Thyroid gland (tissue), 4 donors: ENCODE measurements at regions not wholly inside any gene's neighbourhood (a gene's known extent, or its start where the extent isn't known, plus 50 kb on each side); places are given as distances from the start of the nearest gene placed in this dataset.

Experiments
- DNase-seq, 2 donors: peaks; one replicate each; pipeline ENCODE4 v3.0.0-alpha.2; 2019
- H3K27ac ChIP-seq, 3 donors: fragments of 200-600 bp; sonication (generic); 1 replicate in 2 of 3; 2 replicates in 1 of 3; pipeline ENCODE4 v1.5.1; 2016 to 2019; ENCODE audit warnings: mild to moderate bottlenecking in 1 of 3, moderate library complexity in 1 of 3
- H3K27me3 ChIP-seq: fragments of 200-600 bp; sonication (generic); one replicate; pipeline ENCODE4 v1.5.1; 2019
- H3K36me3 ChIP-seq, 2 donors: fragments of 200-600 bp; sonication (generic); one replicate each; pipeline ENCODE4 v1.5.1; 2016 to 2019
- H3K4me1 ChIP-seq, 2 donors: fragments of 200-600 bp; sonication (generic); one replicate each; pipeline ENCODE4 v1.5.1; 2017 to 2019
- H3K4me3 ChIP-seq, 3 donors: fragments of 200-600 bp; sonication (generic); replicated peaks in 1 of 3; 1 replicate in 2 of 3; 2 replicates in 1 of 3; pipeline ENCODE4 v1.5.1; 2016; ENCODE audit warnings: mild to moderate bottlenecking in 1 of 3
- H3K9me3 ChIP-seq: fragments of 200-600 bp; sonication (generic); one replicate; pipeline ENCODE4 v1.5.1; 2017
- CTCF ChIP-seq, 6 experiments: fragments of 200-600 bp in 3 of 6; fragments of 450-650 bp in 3 of 6; sonication (generic) in 3 of 6; IDR thresholded peaks; one replicate each; pipeline ENCODE4 v1.5.1; 2016 to 2019; ENCODE audit warnings: antibody characterized with exemption in 6 of 6, mild to moderate bottlenecking in 2 of 6, inconsistent platforms in 1 of 6, moderate library complexity in 1 of 6
- POLR2A ChIP-seq, 2 donors: fragments of 450-650 bp; IDR thresholded peaks; one replicate each; pipeline ENCODE4 v1.6.1; 2017; ENCODE audit warnings: antibody characterized with exemption in 2 of 2, mild to moderate bottlenecking in 2 of 2, moderate library complexity in 1 of 2
- WGBS, 2 donors: methylation state at CpG; one replicate each; pipeline ENCODE4 v1.1.5; 2017; 5-methylcytosine and 5-hydroxymethylcytosine counted together
- intact Hi-C: fragments of 100-400 bp; cut with DNase I; formaldehyde crosslinking; loops from one replicate; pipeline ENCODE4 v1.15.1; 2023

- H3K36me3 ChIP-seq, result no peaks in the 10 kb centered on the region
- H3K27me3 ChIP-seq, result no peaks in the 10 kb centered on the region
- H3K27ac ChIP-seq, result peak overlapping the region; percentile 55 to 89 (median 59)
- TF ChIP-seq POLR2A (IDR thresholded peaks at IDR 0.05), result no peak
- H3K4me3 ChIP-seq, result no peak overlapping the region
- H3K4me1 ChIP-seq, result peaks cover 23 to 52% of the 10 kb centered on the region in 2 donors
- no peak for DNase-seq
- 85 to 87% methylated on average over 2 of the region's 2 CpGs for WGBS, 2 donors
- intact Hi-C loops, result no loop called here
- H3K9me3 ChIP-seq, result no peaks in the 10 kb centered on the region
Measured at GRCh38 chr14:23864259-23864658, 89.3 kb upstream of the DHRS4 start.

- intact Hi-C loops, result no loop called here
- 69 to 83% methylated on average over 3 of the region's 3 CpGs for WGBS, 2 donors
- Histone ChIP-seq H3K4me3 (no peak overlapping the region), H3K4me1 (peaks cover 23 to 52% of the 10 kb centered on the region in 2 donors), H3K9me3 (no peaks in the 10 kb centered on the region), H3K27me3 (no peaks in the 10 kb centered on the region), H3K36me3 (no peaks in the 10 kb centered on the region), H3K27ac (peak overlapping the region; percentile 55 to 89 (median 59))
- DNase-seq, result no peak
- TF ChIP-seq POLR2A (IDR thresholded peaks at IDR 0.05) (no peak), CTCF (IDR thresholded peaks at IDR 0.05) (no peak)
Measured at GRCh38 chr14:23864861-23865260, 88.7 kb upstream of the DHRS4 start.

DNA sequence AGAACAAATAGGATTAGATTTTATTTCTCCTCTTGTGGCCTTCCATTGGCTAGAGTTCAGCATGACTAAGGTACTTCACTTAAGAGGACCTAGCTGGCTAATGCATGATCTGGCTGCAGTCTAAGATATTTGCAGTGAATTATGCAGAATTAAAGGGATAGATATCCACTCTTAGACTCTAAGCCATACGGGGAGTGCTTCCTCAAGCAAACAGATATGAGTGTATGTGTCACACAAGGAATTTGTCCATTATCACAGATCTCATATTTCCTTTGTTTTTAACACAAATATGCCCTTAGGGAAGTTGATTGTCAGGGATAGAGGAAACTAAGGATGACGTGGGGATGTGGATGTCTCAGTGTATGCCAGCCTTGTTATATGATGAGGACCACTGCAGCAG lies 88.1 kb upstream of the DHRS4 start:
- peak in 1 of 2 donors; percentile 18 for DNase-seq
- peak overlapping the region; percentile 55 to 89 (median 59) for H3K27ac ChIP-seq
- no peaks in the 10 kb centered on the region for H3K27me3 ChIP-seq
- no peak overlapping the region for H3K4me3 ChIP-seq
- peaks cover 23 to 52% of the 10 kb centered on the region in 2 donors for H3K4me1 ChIP-seq
- TF ChIP-seq POLR2A (IDR thresholded peaks at IDR 0.05) (peak in 1 of 2 donors; percentile 11), CTCF (IDR thresholded peaks at IDR 0.05) (no peak)
- no peaks in the 10 kb centered on the region for H3K9me3 ChIP-seq
- WGBS, 2 donors, result 30 to 51% methylated on average over 2 of the region's 2 CpGs
- intact Hi-C loops, result no loop called here
- H3K36me3 ChIP-seq, result no peaks in the 10 kb centered on the region

GRCh38 chr14:23866269-23866668 lies 87.3 kb upstream of the DHRS4 start:
- Histone ChIP-seq H3K9me3 (no peaks in the 10 kb centered on the region), H3K27me3 (no peaks in the 10 kb centered on the region), H3K36me3 (no peaks in the 10 kb centered on the region), H3K27ac (peak overlapping the region in 2 of 3 donors; percentile 34 to 40), H3K4me3 (no peak overlapping the region), H3K4me1 (peaks cover 23 to 51% of the 10 kb centered on the region in 2 donors)
- 67 to 74% methylated on average over 6 of the region's 6 CpGs for WGBS, 2 donors
- no peak for DNase-seq
- intact Hi-C loops, result no loop called here
- no peak for TF ChIP-seq CTCF (IDR thresholded peaks at IDR 0.05)
- TF ChIP-seq POLR2A (IDR thresholded peaks at IDR 0.05), result no peak

DNA sequence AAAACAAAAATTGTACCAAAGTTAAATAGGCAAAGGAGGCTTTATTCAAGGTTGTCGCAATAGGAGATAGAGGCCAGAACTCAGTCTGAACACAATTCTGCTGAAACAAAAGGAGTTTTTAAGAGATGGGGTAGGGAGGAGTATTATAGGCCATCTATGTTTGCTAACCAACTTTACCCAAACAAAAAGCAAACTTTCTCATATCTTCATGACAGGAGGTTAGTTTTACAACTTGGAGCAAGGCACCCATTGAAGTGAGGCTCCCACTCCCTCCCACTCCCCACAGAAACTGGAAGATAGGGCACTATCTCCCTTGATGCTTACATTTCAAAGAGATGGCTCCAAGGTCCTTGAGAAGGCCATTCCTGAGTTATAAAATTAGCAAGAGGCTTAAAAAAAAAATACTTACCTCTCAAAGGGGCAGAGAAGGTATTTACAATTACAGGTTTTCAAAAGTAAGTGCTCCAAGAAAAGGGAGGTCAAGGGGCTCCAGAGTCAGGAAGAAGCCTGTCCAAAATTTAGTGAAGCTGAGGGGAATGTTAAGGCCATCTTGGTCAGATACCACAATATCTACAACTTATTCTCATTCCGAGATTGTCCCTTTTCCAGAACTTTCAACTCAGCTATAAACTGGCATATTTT lies 84.4 kb upstream of the DHRS4 start:
- 95 to 97% methylated on average over 2 of the region's 2 CpGs for WGBS, 2 donors
- Histone ChIP-seq H3K36me3 (no peaks in the 10 kb centered on the region), H3K27ac (no peak overlapping the region), H3K9me3 (no peaks in the 10 kb centered on the region), H3K27me3 (no peaks in the 10 kb centered on the region), H3K4me3 (no peak overlapping the region), H3K4me1 (peaks cover 9 to 22% of the 10 kb centered on the region in 2 donors)
- no peak for TF ChIP-seq POLR2A (IDR thresholded peaks at IDR 0.05)
- no peak for TF ChIP-seq CTCF (IDR thresholded peaks at IDR 0.05)
- intact Hi-C loops, result no loop called here
- DNase-seq, result no peak
